NCI-H2029 treated with DMSO at 0.1 percent for 48 hours (cell line): ENCODE measurements at regions not wholly inside any gene's neighbourhood (a gene's known extent, or its start where the extent isn't known, plus 50 kb on each side); places are given as distances from the start of the nearest gene placed in this dataset.
"Not testable (repeated sequence)": the region's sequence is repeated elsewhere in the genome, so short reads cannot be mapped to it uniquely, and the experiment has no call there.

Experiments used
- DNase-seq: peaks from one replicate; lab custom pipeline; 2025; lab: John Stamatoyannopoulos, UW

GRCh38 chr16:22625967-22626366, 115.3 kb downstream of the NPIPB5 start:
- no peak for DNase-seq

GRCh38 chr16:22627043-22627442, 116.4 kb downstream of the NPIPB5 start:
- DNase-seq = peak; percentile 14

- no peak for DNase-seq
These were observed 118.3 kb downstream of the NPIPB5 start for GRCh38 chr16:22628994-22629393.

GRCh38 chr16:22630242-22630641, 119.6 kb downstream of the NPIPB5 start:
- DNase-seq = no peak

- no peak for DNase-seq
These were observed 120.6 kb downstream of the NPIPB5 start for GRCh38 chr16:22631264-22631663.

GRCh38 chr16:22632606-22633005, 121.9 kb downstream of the NPIPB5 start:
- DNase-seq = no peak

- no peak for DNase-seq
These were observed 122.6 kb downstream of the NPIPB5 start for GRCh38 chr16:22633280-22633679.

GRCh38 chr16:22633799-22634198, 123.1 kb downstream of the NPIPB5 start:
- DNase-seq = no peak

GRCh38 chr16:22634954-22635353, 124.3 kb downstream of the NPIPB5 start:
- DNase-seq = no peak

- DNase-seq = no peak
These were observed 124.7 kb downstream of the NPIPB5 start for GRCh38 chr16:22635357-22635761.

- DNase-seq = no peak
These were observed 125.1 kb downstream of the NPIPB5 start for GRCh38 chr16:22635801-22636200.

GRCh38 chr16:22638393-22639206, 127.9 kb downstream of the NPIPB5 start:
- no peak for DNase-seq

GRCh38 chr16:22641131-22641628, 130.5 kb downstream of the NPIPB5 start:
- DNase-seq = no peak

GRCh38 chr16:22642416-22643088, 131.9 kb downstream of the NPIPB5 start:
- DNase-seq = no peak

- not testable (repeated sequence) for DNase-seq
These were observed 132.5 kb downstream of the NPIPB5 start for GRCh38 chr16:22643203-22643602.

GRCh38 chr16:22643886-22644285, 133.2 kb downstream of the NPIPB5 start:
- no peak for DNase-seq

- no peak for DNase-seq
These were observed 135.2 kb downstream of the NPIPB5 start for GRCh38 chr16:22645868-22646267.

GRCh38 chr16:22646948-22647556, 136.4 kb downstream of the NPIPB5 start:
- DNase-seq = no peak

GRCh38 chr16:22648141-22648540, 137.4 kb downstream of the NPIPB5 start:
- no peak for DNase-seq

GRCh38 chr16:22648941-22649340, 138.2 kb downstream of the NPIPB5 start:
- DNase-seq = no peak

- DNase-seq = not testable (repeated sequence)
These were observed 140.6 kb downstream of the NPIPB5 start for GRCh38 chr16:22651111-22651817.

- no peak for DNase-seq
These were observed 141.8 kb downstream of the NPIPB5 start for GRCh38 chr16:22652463-22652845.
